Bronchial epithelial cell (primary cell): ENCODE measurements at regions not wholly inside any gene's neighbourhood (a gene's known extent, or its start where the extent isn't known, plus 50 kb on each side); places are given as distances from the start of the nearest gene placed in this dataset.

Source experiments
- DNase-seq: peaks from one replicate; pipeline ENCODE4 v3.0.0-alpha.2; 2010; ENCODE audit warnings: low read depth
- FAIRE-seq: peaks from 2 replicates; lab custom pipeline; 2011; peaks lifted over from hg19 to GRCh38; lab: Jason Lieb, UNC
- H3K27me3 ChIP-seq: 2 replicates; pipeline ENCODE4 v1.5.1; 2011; ENCODE audit warnings: low read length; ENCODE audit not compliant: control insufficient read depth, insufficient read depth
- H3K36me3 ChIP-seq: 2 replicates; pipeline ENCODE4 v1.5.1; 2011; ENCODE audit warnings: low read length; ENCODE audit not compliant: control insufficient read depth, insufficient read depth
- H3K4me3 ChIP-seq: 2 replicates; pipeline ENCODE4 v1.5.1; 2011; ENCODE audit warnings: mild to moderate bottlenecking, low read depth, low read length, control low read depth
- CTCF ChIP-seq: IDR thresholded peaks from 2 replicates; pipeline ENCODE4 v1.5.1; 2011; ENCODE audit warnings: mild to moderate bottlenecking, moderate library complexity, low read length, control low read depth, inconsistent platforms; ENCODE audit not compliant: insufficient read depth, severe bottlenecking

- TF ChIP-seq CTCF: no peak
- Histone ChIP-seq H3K4me3 (no peak overlapping the region), H3K27me3 (no peaks in the 10 kb centered on the region), H3K36me3 (peaks cover 22% of the 10 kb centered on the region)
- FAIRE-seq (no peak), DNase-seq (no peak)
Measured at GRCh38 chr12:124492879-124493808, 74.3 kb downstream of the NCOR2 start.

- H3K4me3 ChIP-seq: no peak overlapping the region
- no peaks in the 10 kb centered on the region for H3K27me3 ChIP-seq
- peaks cover 21% of the 10 kb centered on the region for H3K36me3 ChIP-seq
- TF ChIP-seq CTCF: no peak
- FAIRE-seq (no peak), DNase-seq (no peak)
Measured at GRCh38 chr12:124491856-124492420, 75.5 kb downstream of the NCOR2 start.

- no peaks in the 10 kb centered on the region for H3K27me3 ChIP-seq
- no peak for TF ChIP-seq CTCF
- no peak overlapping the region for H3K4me3 ChIP-seq
- peaks cover 21% of the 10 kb centered on the region for H3K36me3 ChIP-seq
- FAIRE-seq (no peak), DNase-seq (no peak)
Measured at GRCh38 chr12:124491310-124491709, 76.1 kb downstream of the NCOR2 start.

GRCh38 chr12:124490584-124491305 is 76.7 kb downstream of the NCOR2 start:
- no peak for DNase-seq

GRCh38 chr12:124489915-124490583 is 77.4 kb downstream of the NCOR2 start:
- H3K27me3 ChIP-seq: no peaks in the 10 kb centered on the region
- FAIRE-seq: no peak
- TF ChIP-seq CTCF: no peak
- H3K4me3 ChIP-seq: no peak overlapping the region
- peaks cover 23% of the 10 kb centered on the region for H3K36me3 ChIP-seq
- DNase-seq: no peak

More at GRCh38 chr12:124490584-124491305, 76.7 kb downstream of the NCOR2 start:
- TF ChIP-seq CTCF: no peak
- FAIRE-seq: no peak
- peaks cover 24% of the 10 kb centered on the region for H3K36me3 ChIP-seq
- no peak overlapping the region for H3K4me3 ChIP-seq
- H3K27me3 ChIP-seq: no peaks in the 10 kb centered on the region
